HL-60 (cell line): ENCODE measurements at regions not wholly inside any gene's neighbourhood (a gene's known extent, or its start where the extent isn't known, plus 50 kb on each side); places are given as distances from the start of the nearest gene placed in this dataset.

Experiments used
- DNase-seq, 2 experiments: peaks; one replicate each; pipeline ENCODE4 v3.0.0-alpha.2; 2010 to 2020; ENCODE audit warnings: low read depth in 1 of 2, low spot score in 1 of 2
- H3K27ac ChIP-seq: fragments of 250-450 bp; sonication (Bioruptor Pico); replicated peaks from 2 replicates; pipeline ENCODE4 v1.5.1; 2020; ENCODE audit warnings: mild to moderate bottlenecking, moderate library complexity
- H3K27me3 ChIP-seq: fragments of 250-450 bp; sonication (Bioruptor Pico); 2 replicates; pipeline ENCODE4 v1.5.1; 2021; ENCODE audit warnings: mild to moderate bottlenecking, moderate library complexity; ENCODE audit not compliant: insufficient read depth, poor library complexity, severe bottlenecking
- H3K4me3 ChIP-seq: replicated peaks from 2 replicates; pipeline ENCODE4 v1.5.1; 2011; ENCODE audit warnings: mild to moderate bottlenecking, control low read depth, low read length; ENCODE audit not compliant: insufficient read depth
- CTCF ChIP-seq: IDR thresholded peaks from one replicate; pipeline ENCODE4 v1.5.1; 2011; ENCODE audit warnings: low read length, control low read depth, inconsistent platforms; ENCODE audit not compliant: insufficient read depth
- GABPA ChIP-seq: IDR thresholded peaks from 2 replicates; pipeline ENCODE4 v1.6.1; 2012; ENCODE audit warnings: low read depth
- POLR2AphosphoS5 ChIP-seq: IDR thresholded peaks from 2 replicates; pipeline ENCODE4 v1.6.1; 2012; ENCODE audit warnings: low read depth
- REST ChIP-seq: IDR thresholded peaks from 2 replicates; pipeline ENCODE4 v1.6.1; 2012; ENCODE audit warnings: low read depth; ENCODE audit not compliant: insufficient replicate concordance
- SPI1 ChIP-seq: IDR thresholded peaks from 2 replicates; pipeline ENCODE4 v1.6.1; 2012; ENCODE audit warnings: low read depth, mild to moderate bottlenecking, borderline replicate concordance

GRCh38 chr5:93873211-93873736, 131.9 kb upstream of the POU5F2 start:
- Histone ChIP-seq H3K27me3 (no peaks in the 10 kb centered on the region), H3K27ac (no peak overlapping the region), H3K4me3 (no peak overlapping the region)
- TF ChIP-seq CTCF (no peak), SPI1 (no peak), GABPA (no peak), POLR2AphosphoS5 (no peak), REST (no peak)
- DNase-seq, result no peak

- H3K27me3 ChIP-seq, result no peaks in the 10 kb centered on the region
- H3K27ac ChIP-seq, result no peak overlapping the region
- DNase-seq, result no peak
- H3K4me3 ChIP-seq, result no peak overlapping the region
- TF ChIP-seq GABPA (no peak), SPI1 (no peak), POLR2AphosphoS5 (no peak), CTCF (no peak), REST (no peak)
Measured at GRCh38 chr5:93870649-93871048, 129.2 kb upstream of the POU5F2 start.

- no peaks in the 10 kb centered on the region for H3K27me3 ChIP-seq
- DNase-seq, result no peak
- H3K27ac ChIP-seq, result no peak overlapping the region
- TF ChIP-seq CTCF (no peak), REST (no peak), GABPA (no peak), POLR2AphosphoS5 (no peak), SPI1 (no peak)
- no peak overlapping the region for H3K4me3 ChIP-seq
Measured at GRCh38 chr5:93868851-93869250, 127.5 kb upstream of the POU5F2 start.
